ENCODE measurements at regions not wholly inside any gene's neighbourhood (a gene's known extent, or its start where the extent isn't known, plus 50 kb on each side); places are given as distances from the start of the nearest gene placed in this dataset.

- no peak for DNase-seq
- H3K36me3 ChIP-seq (ENCODE audit: insufficient read depth, low read length) = no peaks in the 10 kb centered on the region
- no peak overlapping the region for H3K27ac ChIP-seq (ENCODE audit: low read length)
- no peaks in the 10 kb centered on the region for H3K4me1 ChIP-seq (ENCODE audit: insufficient read depth, low read length)
- H3K4me3 ChIP-seq (ENCODE audit: low read depth in 1 of 2, low read length in 2 of 2) = no peak overlapping the region
- H3K9ac ChIP-seq (ENCODE audit: low read depth, low read length) = no peak overlapping the region
- H4K20me1 ChIP-seq (ENCODE audit: insufficient read depth, low read length) = no peaks in the 10 kb centered on the region
- no peak for TF ChIP-seq CTCF (IDR thresholded peaks at IDR 0.05; ENCODE audit: borderline replicate concordance, extremely low read depth, low read length, poor library complexity, severe bottlenecking)
- no peak for TF ChIP-seq EZH2 (IDR thresholded peaks at IDR 0.05; ENCODE audit: borderline replicate concordance, low read depth, low read length, severe bottlenecking)
- no peak overlapping the region for H3K4me2 ChIP-seq (ENCODE audit: insufficient read depth, low read length)
- H3K9me3 ChIP-seq (ENCODE audit: insufficient read depth, low read length, severe bottlenecking) = no peaks in the 10 kb centered on the region
- ATAC-seq (ENCODE audit: insufficient read depth, low read depth) = no peak
- no peak overlapping the region for H2AFZ ChIP-seq (ENCODE audit: low read depth, low read length)
- H3K79me2 ChIP-seq (ENCODE audit: insufficient read depth, low read length) = no peaks in the 10 kb centered on the region
- no peaks in the 10 kb centered on the region for H3K27me3 ChIP-seq (ENCODE audit: insufficient read depth, low read length, poor library complexity)
Measured at GRCh38 chr6:170046791-170047626, 243.9 kb downstream of the DLL1 start.

GRCh38 chr6:170045981-170046667 is 244.8 kb downstream of the DLL1 start:
- H3K4me2 ChIP-seq (ENCODE audit: insufficient read depth, low read length) = no peak overlapping the region
- DNase-seq = no peak
- no peaks in the 10 kb centered on the region for H4K20me1 ChIP-seq (ENCODE audit: insufficient read depth, low read length)
- no peaks in the 10 kb centered on the region for H3K36me3 ChIP-seq (ENCODE audit: insufficient read depth, low read length)
- no peak overlapping the region for H3K27ac ChIP-seq (ENCODE audit: low read length)
- no peaks in the 10 kb centered on the region for H3K9me3 ChIP-seq (ENCODE audit: insufficient read depth, low read length, severe bottlenecking)
- no peak for ATAC-seq (ENCODE audit: insufficient read depth, low read depth)
- no peak for TF ChIP-seq EZH2 (IDR thresholded peaks at IDR 0.05; ENCODE audit: borderline replicate concordance, low read depth, low read length, severe bottlenecking)
- no peak for TF ChIP-seq CTCF (IDR thresholded peaks at IDR 0.05; ENCODE audit: borderline replicate concordance, extremely low read depth, low read length, poor library complexity, severe bottlenecking)
- H3K4me3 ChIP-seq (ENCODE audit: low read depth in 1 of 2, low read length in 2 of 2) = no peak overlapping the region
- H3K79me2 ChIP-seq (ENCODE audit: insufficient read depth, low read length) = no peaks in the 10 kb centered on the region
- H3K9ac ChIP-seq (ENCODE audit: low read depth, low read length) = no peak overlapping the region
- no peaks in the 10 kb centered on the region for H3K4me1 ChIP-seq (ENCODE audit: insufficient read depth, low read length)
- H3K27me3 ChIP-seq (ENCODE audit: insufficient read depth, low read length, poor library complexity) = no peaks in the 10 kb centered on the region
- no peak overlapping the region for H2AFZ ChIP-seq (ENCODE audit: low read depth, low read length)

GRCh38 chr6:170045563-170045960 is 245.3 kb downstream of the DLL1 start:
- no peak for TF ChIP-seq EZH2 (IDR thresholded peaks at IDR 0.05; ENCODE audit: borderline replicate concordance, low read depth, low read length, severe bottlenecking)
- no peak for TF ChIP-seq CTCF (IDR thresholded peaks at IDR 0.05; ENCODE audit: borderline replicate concordance, extremely low read depth, low read length, poor library complexity, severe bottlenecking)
- H3K79me2 ChIP-seq (ENCODE audit: insufficient read depth, low read length) = no peaks in the 10 kb centered on the region
- no peak overlapping the region for H3K9ac ChIP-seq (ENCODE audit: low read depth, low read length)
- H2AFZ ChIP-seq (ENCODE audit: low read depth, low read length) = no peak overlapping the region
- no peak for ATAC-seq (ENCODE audit: insufficient read depth, low read depth)
- no peaks in the 10 kb centered on the region for H4K20me1 ChIP-seq (ENCODE audit: insufficient read depth, low read length)
- H3K9me3 ChIP-seq (ENCODE audit: insufficient read depth, low read length, severe bottlenecking) = no peaks in the 10 kb centered on the region
- no peaks in the 10 kb centered on the region for H3K36me3 ChIP-seq (ENCODE audit: insufficient read depth, low read length)
- H3K27me3 ChIP-seq (ENCODE audit: insufficient read depth, low read length, poor library complexity) = no peaks in the 10 kb centered on the region
- H3K4me1 ChIP-seq (ENCODE audit: insufficient read depth, low read length) = no peaks in the 10 kb centered on the region
- H3K4me3 ChIP-seq (ENCODE audit: low read depth in 1 of 2, low read length in 2 of 2) = no peak overlapping the region
- no peak overlapping the region for H3K27ac ChIP-seq (ENCODE audit: low read length)
- DNase-seq = no peak
- H3K4me2 ChIP-seq (ENCODE audit: insufficient read depth, low read length) = no peak overlapping the region

Data from DND-41 (cell line).